UCSD-AML1 (cell line): ENCODE measurements at regions not wholly inside any gene's neighbourhood (a gene's known extent, or its start where the extent isn't known, plus 50 kb on each side); places are given as distances from the start of the nearest gene placed in this dataset.
"Not testable (repeated sequence)": the region's sequence is repeated elsewhere in the genome, so short reads cannot be mapped to it uniquely, and the experiment has no call there.

Experiments
- DNase-seq: peaks from one replicate; lab custom pipeline; 2025; ENCODE audit not compliant: unreplicated experiment; lab: John Stamatoyannopoulos, UW

GRCh38 chr10:130936851-130937250 lies 374.7 kb downstream of the TCERG1L start:
- no peak for DNase-seq

GRCh38 chr10:130938051-130938450 lies 373.5 kb downstream of the TCERG1L start:
- DNase-seq: no peak

GRCh38 chr10:130938891-130939290 lies 372.6 kb downstream of the TCERG1L start:
- not testable (repeated sequence) for DNase-seq

GRCh38 chr10:130941886-130942285 lies 369.6 kb downstream of the TCERG1L start:
- DNase-seq: no peak

GRCh38 chr10:130952086-130952485 lies 359.4 kb downstream of the TCERG1L start:
- no peak for DNase-seq

- DNase-seq: no peak
Observed at GRCh38 chr10:130954326-130954905, 357.1 kb downstream of the TCERG1L start.

GRCh38 chr10:130956251-130956650 lies 355.3 kb downstream of the TCERG1L start:
- DNase-seq: no peak

- no peak for DNase-seq
Observed at GRCh38 chr10:130957423-130957822, 354.1 kb downstream of the TCERG1L start.

GRCh38 chr10:130958003-130958402 lies 353.5 kb downstream of the TCERG1L start:
- no peak for DNase-seq

- DNase-seq: no peak
Observed at GRCh38 chr10:130958981-130959751, 352.4 kb downstream of the TCERG1L start.

GRCh38 chr10:130959752-130960195 lies 351.7 kb downstream of the TCERG1L start:
- DNase-seq: no peak

- no peak for DNase-seq
Observed at GRCh38 chr10:130960531-130960930, 351.0 kb downstream of the TCERG1L start.

- no peak for DNase-seq
Observed at GRCh38 chr10:130961506-130962239, 349.8 kb downstream of the TCERG1L start.

GRCh38 chr10:130962240-130963051 lies 349.1 kb downstream of the TCERG1L start:
- no peak for DNase-seq

- no peak for DNase-seq
Observed at GRCh38 chr10:130963052-130963393, 348.5 kb downstream of the TCERG1L start.

GRCh38 chr10:130963786-130964522 lies 347.6 kb downstream of the TCERG1L start:
- no peak for DNase-seq

- DNase-seq: no peak
Observed at GRCh38 chr10:130964771-130965170, 346.8 kb downstream of the TCERG1L start.

- DNase-seq: no peak
Observed at GRCh38 chr10:130967161-130967560, 344.4 kb downstream of the TCERG1L start.

- no peak for DNase-seq
Observed at GRCh38 chr10:130967784-130968183, 343.7 kb downstream of the TCERG1L start.

- DNase-seq: no peak
Observed at GRCh38 chr10:130968511-130968910, 343.0 kb downstream of the TCERG1L start.

GRCh38 chr10:130968964-130969363 lies 342.6 kb downstream of the TCERG1L start:
- no peak for DNase-seq
